HepG2 (cell line): ENCODE measurements at regions not wholly inside any gene's neighbourhood (a gene's known extent, or its start where the extent isn't known, plus 50 kb on each side); places are given as distances from the start of the nearest gene placed in this dataset.

ENCODE experiments used
- ATAC-seq: fragments of 200-7000 bp; cut with Tn5 transposase; 3 replicates; pipeline ENCODE4 v1.9.1; 2020; ENCODE audit warnings: mild to moderate bottlenecking, moderate library complexity
- BruUV-seq: library from RNA; stranded (reverse); fragments of 400-500 nt; replicated peaks from 2 replicates; lab custom pipeline; 2021; lab: Mats Ljungman, UMichigan
- CTCF ChIA-PET: fragments of 300-600 bp; formaldehyde crosslinking; extraction: SDS; loops from one replicate; lab custom pipeline; 2021; ENCODE audit warnings: low total read pairs, inconsistent platforms, low intra/inter-chr PET ratio; lab: Yijun Ruan, JAX
- POLR2A ChIA-PET: fragments of 350-600 bp; sonication (Branson Sonifier 250); formaldehyde crosslinking; loops from one replicate; lab custom pipeline; 2020; ENCODE audit warnings: antibody characterized with exemption, inconsistent platforms; lab: Yijun Ruan, JAX
- DNase-seq: peaks from one replicate; pipeline ENCODE4 v3.0.0-alpha.2; 2015; ENCODE audit warnings: low spot score
- FAIRE-seq: peaks from 3 replicates; lab custom pipeline; 2011; peaks lifted over from hg19 to GRCh38; lab: Jason Lieb, UNC
- H2AFZ ChIP-seq: one replicate; pipeline ENCODE4 v1.6.1; 2011; ENCODE audit warnings: low read length, inconsistent platforms
- H3K27ac ChIP-seq: fragments of 300-600 bp; 3 replicates; pipeline ENCODE4 v1.8.0; 2011; ENCODE audit warnings: mixed run types, mild to moderate bottlenecking, mixed read lengths, low read length, inconsistent platforms; ENCODE audit not compliant: insufficient read depth; ENCODE audit errors: extremely low read length
- H3K27me3 ChIP-seq, 2 experiments: fragments of 200-600 bp in 1 of 2; 2 replicates in 1 of 2; 3 replicates in 1 of 2; pipeline versions ENCODE4 v1.6.0 to v1.8.0; 2011; ENCODE audit warnings: low read length in 2 of 2, mild to moderate bottlenecking in 2 of 2, moderate library complexity in 2 of 2, inconsistent platforms in 1 of 2; ENCODE audit not compliant: insufficient read depth in 2 of 2, control insufficient read depth in 1 of 2
- H3K36me3 ChIP-seq, 2 experiments: fragments of 200-600 bp in 1 of 2; replicated peaks in 1 of 2; 2 replicates in 1 of 2; 3 replicates in 1 of 2; pipeline versions ENCODE4 v1.5.1 to v1.8.0; 2011; ENCODE audit warnings: low read length in 2 of 2, inconsistent platforms in 1 of 2; ENCODE audit not compliant: insufficient read depth in 2 of 2, control insufficient read depth in 1 of 2
- H3K4me1 ChIP-seq: 2 replicates; pipeline ENCODE4 v1.5.1; 2012; ENCODE audit warnings: low read length, inconsistent platforms; ENCODE audit not compliant: insufficient read depth
- H3K4me2 ChIP-seq: 2 replicates; pipeline ENCODE4 v1.6.0; 2011; ENCODE audit warnings: low read depth, low read length, inconsistent platforms
- H3K4me3 ChIP-seq, 3 experiments: fragments of 200-600 bp in 1 of 3; sonication (generic), shearing (Covaris generic) in 1 of 3; replicated peaks in 1 of 3; 2 replicates each; pipeline ENCODE4 v1.5.1; 2011 to 2016; ENCODE audit warnings: low read length in 3 of 3, inconsistent platforms in 2 of 3, low read depth in 2 of 3, mild to moderate bottlenecking in 2 of 3, control low read depth in 1 of 3, mixed read lengths in 1 of 3; ENCODE audit not compliant: insufficient read depth in 1 of 3
- H3K79me2 ChIP-seq: one replicate; pipeline ENCODE4 v1.6.1; 2011; ENCODE audit warnings: low read length, inconsistent platforms; ENCODE audit not compliant: insufficient read depth
- H3K9ac ChIP-seq: 2 replicates; pipeline ENCODE4 v1.6.0; 2011; ENCODE audit warnings: mild to moderate bottlenecking, low read depth, low read length, inconsistent platforms; ENCODE audit not compliant: insufficient read depth
- H3K9me3 ChIP-seq: 2 replicates; pipeline ENCODE4 v1.5.1; 2012; ENCODE audit warnings: mild to moderate bottlenecking, low read length
- H4K20me1 ChIP-seq: 2 replicates; pipeline ENCODE4 v1.6.0; 2011; ENCODE audit warnings: inconsistent platforms, mild to moderate bottlenecking, low read length, moderate library complexity; ENCODE audit not compliant: insufficient read depth
- CBFB ChIP-seq: sonication (generic); formaldehyde crosslinking; IDR thresholded peaks from 2 replicates; pipeline ENCODE4 v1.4.0; 2020; ENCODE audit warnings: missing genetic modification reagents
- KLF9 ChIP-seq: IDR thresholded peaks from 2 replicates; pipeline ENCODE4 v1.6.1; 2016; ENCODE audit warnings: low read depth
- NR2C2 ChIP-seq: sonication (generic); formaldehyde crosslinking; IDR thresholded peaks from 2 replicates; pipeline ENCODE4 v1.4.0; 2020; ENCODE audit warnings: missing genetic modification reagents, mild to moderate bottlenecking, moderate library complexity, borderline replicate concordance
- POGK ChIP-seq: sonication (generic); formaldehyde crosslinking; conservative IDR thresholded peaks from 2 replicates; pipeline ENCODE4 v1.8.0; 2022; ENCODE audit warnings: mild to moderate bottlenecking, moderate library complexity, missing genetic modification reagents
- SNAI1 ChIP-seq: sonication (generic); formaldehyde crosslinking; IDR thresholded peaks from 2 replicates; pipeline ENCODE4 v1.5.0; 2020; ENCODE audit warnings: mild to moderate bottlenecking, missing genetic modification reagents, borderline replicate concordance
- SOX5 ChIP-seq: IDR thresholded peaks from 2 replicates; pipeline ENCODE4 v1.6.1; 2016; ENCODE audit warnings: borderline replicate concordance
- ZNF121 ChIP-seq: sonication (generic); formaldehyde crosslinking; IDR thresholded peaks from 2 replicates; pipeline ENCODE4 v1.5.0; 2020; ENCODE audit warnings: mild to moderate bottlenecking, missing genetic modification reagents
- WGBS: methylation state at CpG from one replicate; pipeline ENCODE4 v1.1.6; 2017; ENCODE audit warnings: low lambda C conversion rate; 5-methylcytosine and 5-hydroxymethylcytosine counted together
- in situ Hi-C: cut with HindIII; loops from 2 replicates; pipeline ENCODE4 v1.10.0; 2017; ENCODE audit warnings: low pct_unique_long_range_greater_than_20kb; ENCODE audit not compliant: extremely low pct_ligation_motif_present
- intact Hi-C: fragments of 100-400 bp; cut with micrococcal nuclease; formaldehyde crosslinking; loops from one replicate; pipeline ENCODE4 v1.10.0; 2022; ENCODE audit not compliant: unreplicated experiment
- TF ChIP-seq, protein P1 (sequence below): sonication (generic); formaldehyde crosslinking; IDR thresholded peaks from 2 replicates; pipeline ENCODE4 v1.8.0; 2022; ENCODE audit warnings: mild to moderate bottlenecking, missing genetic modification reagents, moderate library complexity

DNA sequence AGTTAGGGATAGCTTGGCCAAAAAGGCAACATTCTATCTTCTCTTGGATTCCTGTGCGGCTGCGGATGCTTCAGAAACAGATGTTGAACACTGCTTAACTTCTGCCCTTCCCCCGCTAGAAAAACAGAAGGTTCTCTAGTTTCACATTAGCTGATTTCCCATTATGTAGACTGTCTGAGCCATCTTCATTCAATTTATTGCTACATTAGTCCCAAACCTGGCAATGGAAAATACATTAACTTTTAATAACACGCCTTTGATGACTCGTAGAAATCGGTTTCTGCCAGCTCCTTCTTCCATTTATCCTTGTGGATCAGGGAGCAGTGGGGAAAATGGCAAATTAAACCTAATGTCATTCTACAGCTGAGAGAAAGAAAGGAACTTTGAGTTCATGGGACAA, 119.9 kb downstream of the SLC16A9 start:
- intact Hi-C loops: no loop called here
- BruUV-seq: no TSS peak
- H3K27ac ChIP-seq: no peak overlapping the region
- in situ Hi-C loops: loop anchor here (25.0 kb wide), 1 partner anchor 677 kb away; no protein-coding TSS in a partner anchor
- ATAC-seq (no peak), DNase-seq (no peak)
- no peak overlapping the region for H3K4me3 ChIP-seq
- no peak overlapping the region for H2AFZ ChIP-seq
- H3K9ac ChIP-seq: no peak overlapping the region
- no peaks in the 10 kb centered on the region for H3K36me3 ChIP-seq
- H4K20me1 ChIP-seq: no peaks in the 10 kb centered on the region
- POLR2A ChIA-PET: no interaction called here
- no peaks in the 10 kb centered on the region for H3K4me1 ChIP-seq
- H3K27me3 ChIP-seq: peaks cover 0 to 4% of the 10 kb centered on the region in 2 experiments; a peak in 2 of 5 replicates
- 28% methylated on average over 6 of the region's 6 CpGs for WGBS
- no peaks in the 10 kb centered on the region for H3K79me2 ChIP-seq
- TF ChIP-seq KLF9 (CRISPR knock-in tag): no peak
- no peak for TF ChIP-seq ZNF121 (CRISPR knock-in tag)
- no peak for TF ChIP-seq SNAI1
- TF ChIP-seq, protein P1, sequence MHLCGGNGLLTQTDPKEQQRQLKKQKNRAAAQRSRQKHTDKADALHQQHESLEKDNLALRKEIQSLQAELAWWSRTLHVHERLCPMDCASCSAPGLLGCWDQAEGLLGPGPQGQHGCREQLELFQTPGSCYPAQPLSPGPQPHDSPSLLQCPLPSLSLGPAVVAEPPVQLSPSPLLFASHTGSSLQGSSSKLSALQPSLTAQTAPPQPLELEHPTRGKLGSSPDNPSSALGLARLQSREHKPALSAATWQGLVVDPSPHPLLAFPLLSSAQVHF (CRISPR knock-in tag): no peak
- no peak for TF ChIP-seq SOX5 (CRISPR knock-in tag)
- no peak for TF ChIP-seq NR2C2 (CRISPR knock-in tag)
- TF ChIP-seq CBFB (CRISPR knock-in tag): no peak
- no peak for TF ChIP-seq POGK
- TF ChIP-seq, all 625 proteins: peak for 0
- Histone ChIP-seq H3K4me2 (no peak overlapping the region), H3K9me3 (no peaks in the 10 kb centered on the region)
- FAIRE-seq: no peak
- CTCF ChIA-PET: no interaction called here
